RWPE1 (cell line): ENCODE measurements at regions not wholly inside any gene's neighbourhood (a gene's known extent, or its start where the extent isn't known, plus 50 kb on each side); places are given as distances from the start of the nearest gene placed in this dataset.

Source experiments
- CTCF ChIA-PET: fragments of 350-600 bp; sonication (Branson Sonifier 250); formaldehyde crosslinking; extraction: SDS; loops from one replicate; lab custom pipeline; 2021; lab: Yijun Ruan, JAX
- POLR2A ChIA-PET: fragments of 400-600 bp; formaldehyde crosslinking; extraction: SDS; loops from one replicate; lab custom pipeline; 2020; ENCODE audit warnings: antibody characterized with exemption; ENCODE audit not compliant: low non-redundant PET; lab: Yijun Ruan, JAX
- DNase-seq: peaks from one replicate; pipeline ENCODE4 v3.0.0; 2012; ENCODE audit warnings: low spot score
- H3K27ac ChIP-seq: fragments of 450-650 bp; 2 replicates; pipeline ENCODE4 v1.5.1; 2017
- TF ChIP-seq, protein P1 (sequence below): fragments of 450-650 bp; conservative IDR thresholded peaks from 2 replicates; pipeline ENCODE4 v1.5.1; 2017; ENCODE audit warnings: low read depth, mild to moderate bottlenecking

DNA sequence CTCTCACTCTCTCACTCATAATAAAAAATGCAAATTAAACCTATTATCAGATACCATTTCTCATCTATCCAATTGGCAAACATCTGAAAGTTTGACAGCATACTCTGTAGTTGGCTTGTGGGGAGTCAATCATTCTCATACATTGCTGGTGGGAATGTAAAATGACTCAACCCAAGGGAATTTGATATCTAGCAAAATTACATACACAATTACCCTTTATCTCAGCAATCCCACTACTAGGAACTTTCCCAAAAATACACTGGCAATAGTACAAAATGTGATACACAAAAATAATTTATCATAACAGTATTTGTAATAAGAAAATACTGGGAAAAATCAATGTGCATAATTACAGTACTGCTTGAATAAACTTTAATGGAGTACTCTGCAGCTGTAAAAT is 731.3 kb downstream of the DTWD2 start:
- TF ChIP-seq, protein P1, sequence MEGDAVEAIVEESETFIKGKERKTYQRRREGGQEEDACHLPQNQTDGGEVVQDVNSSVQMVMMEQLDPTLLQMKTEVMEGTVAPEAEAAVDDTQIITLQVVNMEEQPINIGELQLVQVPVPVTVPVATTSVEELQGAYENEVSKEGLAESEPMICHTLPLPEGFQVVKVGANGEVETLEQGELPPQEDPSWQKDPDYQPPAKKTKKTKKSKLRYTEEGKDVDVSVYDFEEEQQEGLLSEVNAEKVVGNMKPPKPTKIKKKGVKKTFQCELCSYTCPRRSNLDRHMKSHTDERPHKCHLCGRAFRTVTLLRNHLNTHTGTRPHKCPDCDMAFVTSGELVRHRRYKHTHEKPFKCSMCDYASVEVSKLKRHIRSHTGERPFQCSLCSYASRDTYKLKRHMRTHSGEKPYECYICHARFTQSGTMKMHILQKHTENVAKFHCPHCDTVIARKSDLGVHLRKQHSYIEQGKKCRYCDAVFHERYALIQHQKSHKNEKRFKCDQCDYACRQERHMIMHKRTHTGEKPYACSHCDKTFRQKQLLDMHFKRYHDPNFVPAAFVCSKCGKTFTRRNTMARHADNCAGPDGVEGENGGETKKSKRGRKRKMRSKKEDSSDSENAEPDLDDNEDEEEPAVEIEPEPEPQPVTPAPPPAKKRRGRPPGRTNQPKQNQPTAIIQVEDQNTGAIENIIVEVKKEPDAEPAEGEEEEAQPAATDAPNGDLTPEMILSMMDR: no peak
- ChIA-PET CTCF (no interaction called here), POLR2A (no interaction called here)
- no peak overlapping the region for H3K27ac ChIP-seq
- DNase-seq: no peak

DNA sequence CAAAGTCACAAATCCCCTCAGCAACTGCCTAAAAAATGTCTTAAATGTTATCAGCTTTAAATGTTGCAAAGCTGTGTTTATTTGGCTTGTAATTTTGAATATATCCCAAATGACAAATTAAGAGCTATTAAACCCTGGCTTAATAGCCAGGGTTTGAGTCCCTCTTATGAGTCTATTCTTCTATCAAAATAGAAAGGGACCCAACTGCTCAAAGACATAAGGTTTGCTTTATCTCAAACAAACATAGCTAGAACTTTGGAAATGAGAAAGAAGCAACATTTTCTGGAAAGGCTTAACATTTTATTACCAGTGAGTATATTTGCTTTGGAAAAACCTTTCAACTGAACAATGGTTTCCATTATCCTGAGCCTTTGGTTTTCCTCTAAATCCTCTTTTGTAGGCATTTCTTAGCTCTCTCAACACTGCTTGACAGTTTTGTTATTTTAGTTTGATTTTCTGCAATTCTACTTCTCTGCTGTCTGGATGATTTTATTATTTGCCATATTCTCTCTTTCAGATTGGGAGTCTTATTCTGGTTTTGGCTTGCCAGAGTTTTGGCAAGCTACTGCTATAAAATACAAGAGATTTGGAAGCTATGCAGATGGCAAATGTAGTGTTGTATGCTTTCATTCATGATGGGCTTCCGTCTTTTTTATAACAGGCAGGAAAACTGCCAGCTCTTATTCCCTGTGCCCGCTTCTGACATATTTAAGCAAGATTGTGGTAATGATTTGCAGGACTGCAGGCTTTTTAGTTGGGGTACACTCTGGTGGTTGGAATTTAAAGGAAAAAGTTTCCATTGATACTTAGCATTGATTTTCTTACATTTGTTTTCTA is 734.9 kb downstream of the DTWD2 start:
- no peak for DNase-seq
- no peak overlapping the region for H3K27ac ChIP-seq
- TF ChIP-seq, protein P1: no peak
- ChIA-PET POLR2A (no interaction called here), CTCF (interaction anchor here (0.9 kb wide), 1 partner anchor 42 kb away, joined by 3 read pairs; no protein-coding TSS in a partner anchor)

- no peak for DNase-seq
- POLR2A ChIA-PET: no interaction called here
- no peak overlapping the region for H3K27ac ChIP-seq
- TF ChIP-seq, protein P1: no peak
- CTCF ChIA-PET: interaction anchor here (0.6 to 0.7 kb wide), 2 partner anchors 44 to 1149 kb away, joined by 3 read pairs; no protein-coding TSS in a partner anchor
Observed at GRCh38 chr5:118249386-118249785, 739.0 kb downstream of the DTWD2 start.

- POLR2A ChIA-PET: no interaction called here
- TF ChIP-seq, protein P1: no peak
- CTCF ChIA-PET: no interaction called here
- DNase-seq: no peak
- no peak overlapping the region for H3K27ac ChIP-seq
Observed at GRCh38 chr5:118247458-118247857, 740.9 kb downstream of the DTWD2 start.

- TF ChIP-seq, protein P1: no peak
- no peak overlapping the region for H3K27ac ChIP-seq
- ChIA-PET POLR2A (no interaction called here), CTCF (no interaction called here)
- no peak for DNase-seq
Observed at GRCh38 chr5:118243613-118244012, 744.7 kb downstream of the DTWD2 start.

DNA sequence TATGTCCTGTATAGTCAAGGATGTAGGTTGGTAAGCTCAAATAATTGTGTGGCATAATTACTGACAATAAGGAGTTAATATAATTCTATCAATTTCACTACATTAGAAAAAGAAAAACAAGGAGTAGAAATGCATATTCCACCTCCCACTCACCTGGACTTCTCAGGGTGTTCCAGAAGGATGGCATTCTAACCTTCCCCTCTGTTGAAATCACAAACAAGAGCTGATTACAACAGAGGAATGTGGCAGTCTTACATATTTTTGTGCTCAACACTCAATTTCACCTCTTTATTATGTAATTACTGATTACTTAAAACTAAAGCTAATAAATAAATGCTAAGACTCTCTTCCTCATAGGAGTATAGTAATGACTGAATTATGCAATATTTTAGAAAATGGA is 745.3 kb downstream of the DTWD2 start:
- CTCF ChIA-PET: no interaction called here
- H3K27ac ChIP-seq: no peak overlapping the region
- TF ChIP-seq, protein P1: no peak
- POLR2A ChIA-PET: no interaction called here
- DNase-seq: no peak
